ENCODE measurements at regions not wholly inside any gene's neighbourhood (a gene's known extent, or its start where the extent isn't known, plus 50 kb on each side); places are given as distances from the start of the nearest gene placed in this dataset.

DNA sequence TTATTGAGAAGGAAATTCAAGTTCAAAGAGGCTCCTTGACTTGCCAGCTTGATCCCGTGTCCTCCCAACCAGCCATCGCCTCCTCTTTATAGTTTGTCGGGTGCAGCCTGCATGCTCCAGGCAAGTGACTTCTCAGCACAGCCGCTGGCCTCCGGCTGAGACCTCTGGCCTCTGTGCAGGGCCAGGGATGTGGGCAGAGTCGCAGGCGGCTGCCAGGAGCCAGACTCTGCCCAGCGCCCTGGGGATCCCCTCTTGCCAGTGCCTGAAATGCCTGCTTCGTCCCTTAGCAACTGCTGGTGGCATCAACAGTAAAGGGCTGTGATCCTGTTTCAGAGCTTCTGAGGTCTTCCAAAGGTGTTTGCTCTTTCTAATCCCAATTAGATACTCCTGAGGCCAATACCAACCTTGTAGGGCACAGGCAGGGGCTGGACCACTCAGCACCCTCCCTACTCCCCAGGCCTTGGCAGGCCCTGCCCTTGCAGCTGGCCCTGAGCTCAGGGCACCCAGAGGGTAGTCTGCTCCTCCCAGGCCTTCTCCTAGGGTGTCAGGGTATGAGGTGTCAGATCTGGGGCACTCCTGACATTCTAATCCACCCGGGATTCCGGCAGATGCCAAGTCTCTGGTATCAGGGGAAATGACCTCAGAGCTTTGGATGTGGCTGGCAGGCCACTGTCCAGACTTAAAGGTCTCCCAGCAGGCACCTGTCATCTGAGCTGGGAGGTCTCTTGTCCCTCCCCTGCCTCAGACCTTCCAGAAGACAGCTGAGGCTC, 68.0 kb upstream of the SIAH1 start:
- Histone ChIP-seq H3K36me3 (ENCODE audit: control insufficient read depth, insufficient read depth, low read length) (no peaks in the 10 kb centered on the region), H3K27ac (ENCODE audit: insufficient read depth, low read depth, low read length, poor library complexity, severe bottlenecking) (no peak overlapping the region), H3K4me1 (ENCODE audit: control insufficient read depth, insufficient read depth, low read length) (no peaks in the 10 kb centered on the region), H3K4me3 (ENCODE audit: insufficient read depth, low read depth, low read length) (no peak overlapping the region), H3K27me3 (ENCODE audit: control insufficient read depth, insufficient read depth, low read length, poor library complexity, severe bottlenecking) (no peaks in the 10 kb centered on the region), H3K9me3 (ENCODE audit: control insufficient read depth, low read length) (no peaks in the 10 kb centered on the region)
- WGBS, 2 experiments: 89 to 91% methylated on average over 11 of the region's 11 CpGs

DNA sequence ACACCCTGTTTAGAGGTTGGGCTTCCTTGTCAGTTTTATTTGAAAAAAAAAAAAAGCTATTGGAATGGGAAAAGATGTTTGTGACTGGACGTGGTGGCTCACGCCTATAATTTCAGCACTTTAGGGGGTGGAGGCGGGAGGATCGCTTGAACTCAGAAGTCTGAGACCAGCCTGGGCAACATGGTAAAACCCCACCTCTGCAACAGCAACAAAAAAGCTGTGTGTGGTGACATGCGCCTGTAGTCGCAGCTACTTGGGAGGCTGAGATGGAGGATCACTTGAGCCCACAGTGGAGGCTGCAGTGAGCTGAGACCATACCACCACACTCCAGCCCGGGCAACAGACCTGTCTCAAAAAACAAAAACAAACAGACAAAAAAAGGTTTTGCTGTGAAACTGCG, 66.1 kb upstream of the SIAH1 start:
- Histone ChIP-seq H3K4me1 (ENCODE audit: control insufficient read depth, insufficient read depth, low read length) (peaks cover 6% of the 10 kb centered on the region), H3K4me3 (ENCODE audit: insufficient read depth, low read depth, low read length) (no peak overlapping the region), H3K27ac (ENCODE audit: insufficient read depth, low read depth, low read length, poor library complexity, severe bottlenecking) (no peak overlapping the region), H3K9me3 (ENCODE audit: control insufficient read depth, low read length) (no peaks in the 10 kb centered on the region), H3K36me3 (ENCODE audit: control insufficient read depth, insufficient read depth, low read length) (no peaks in the 10 kb centered on the region), H3K27me3 (ENCODE audit: control insufficient read depth, insufficient read depth, low read length, poor library complexity, severe bottlenecking) (no peaks in the 10 kb centered on the region)
- 94 to 95% methylated on average over 8 of the region's 8 CpGs for WGBS, 2 experiments

DNA sequence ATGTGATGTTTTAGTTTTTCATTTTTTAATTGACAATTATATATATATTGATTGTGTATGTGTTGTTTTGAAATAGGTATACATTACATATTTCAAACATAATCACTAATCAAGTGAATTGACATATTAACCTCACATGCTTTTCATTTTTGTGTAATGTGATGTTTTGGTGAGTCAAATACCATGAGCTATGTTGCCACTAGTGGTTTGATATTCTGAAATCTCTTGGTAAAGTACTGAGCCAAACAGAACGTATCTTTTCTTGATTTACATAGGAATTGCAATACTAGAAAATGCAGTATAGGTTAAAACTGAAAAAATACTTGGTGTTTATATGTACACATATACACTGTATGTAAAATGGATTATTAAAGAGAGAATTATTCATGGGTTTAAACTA, 65.2 kb upstream of the SIAH1 start:
- H3K27ac ChIP-seq (ENCODE audit: insufficient read depth, low read depth, low read length, poor library complexity, severe bottlenecking): no peak overlapping the region
- no peak overlapping the region for H3K4me3 ChIP-seq (ENCODE audit: insufficient read depth, low read depth, low read length)
- no peaks in the 10 kb centered on the region for H3K36me3 ChIP-seq (ENCODE audit: control insufficient read depth, insufficient read depth, low read length)
- H3K4me1 ChIP-seq (ENCODE audit: control insufficient read depth, insufficient read depth, low read length): peaks cover 8% of the 10 kb centered on the region
- 57 to 60% methylated on average over 1 of the region's 1 CpG for WGBS, 2 experiments
- no peaks in the 10 kb centered on the region for H3K27me3 ChIP-seq (ENCODE audit: control insufficient read depth, insufficient read depth, low read length, poor library complexity, severe bottlenecking)
- no peaks in the 10 kb centered on the region for H3K9me3 ChIP-seq (ENCODE audit: control insufficient read depth, low read length)

DNA sequence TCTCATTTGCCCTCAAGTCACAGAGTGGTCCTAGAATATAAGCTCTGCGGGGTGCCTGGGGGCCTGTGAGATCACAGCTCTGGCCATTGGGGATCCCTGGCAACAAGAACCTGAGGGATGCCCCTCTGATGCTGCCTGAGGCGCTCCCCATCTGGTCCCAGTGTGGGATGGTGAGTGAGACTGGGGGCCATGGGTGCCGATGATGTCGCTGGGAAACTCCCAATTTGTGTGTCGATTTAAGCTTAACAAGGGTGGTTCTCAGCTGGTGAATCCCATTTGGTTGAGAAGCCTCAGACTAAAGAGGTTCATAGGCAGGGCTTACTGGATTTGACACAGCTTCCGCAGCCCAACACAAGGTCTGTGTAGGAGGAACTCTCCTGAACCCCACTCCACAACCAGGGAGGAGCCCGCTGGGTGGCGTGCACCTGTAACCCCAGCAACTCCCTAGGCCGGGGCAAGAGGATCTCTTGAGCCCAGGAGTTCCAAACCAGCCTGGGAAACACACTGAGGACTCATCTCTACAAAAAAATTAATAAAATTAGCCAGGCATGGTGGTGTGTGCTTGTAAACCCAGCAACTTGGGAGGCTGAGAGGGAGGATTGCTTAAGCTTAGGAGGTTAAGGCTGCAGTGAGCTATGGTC, 63.7 kb upstream of the SIAH1 start:
- 93 to 94% methylated on average over 9 of the region's 9 CpGs for WGBS, 2 experiments
- no peaks in the 10 kb centered on the region for H3K9me3 ChIP-seq (ENCODE audit: control insufficient read depth, low read length)
- H3K4me3 ChIP-seq (ENCODE audit: insufficient read depth, low read depth, low read length): no peak overlapping the region
- no peak overlapping the region for H3K27ac ChIP-seq (ENCODE audit: insufficient read depth, low read depth, low read length, poor library complexity, severe bottlenecking)
- no peaks in the 10 kb centered on the region for H3K27me3 ChIP-seq (ENCODE audit: control insufficient read depth, insufficient read depth, low read length, poor library complexity, severe bottlenecking)
- peaks cover 15% of the 10 kb centered on the region for H3K4me1 ChIP-seq (ENCODE audit: control insufficient read depth, insufficient read depth, low read length)
- no peaks in the 10 kb centered on the region for H3K36me3 ChIP-seq (ENCODE audit: control insufficient read depth, insufficient read depth, low read length)

DNA sequence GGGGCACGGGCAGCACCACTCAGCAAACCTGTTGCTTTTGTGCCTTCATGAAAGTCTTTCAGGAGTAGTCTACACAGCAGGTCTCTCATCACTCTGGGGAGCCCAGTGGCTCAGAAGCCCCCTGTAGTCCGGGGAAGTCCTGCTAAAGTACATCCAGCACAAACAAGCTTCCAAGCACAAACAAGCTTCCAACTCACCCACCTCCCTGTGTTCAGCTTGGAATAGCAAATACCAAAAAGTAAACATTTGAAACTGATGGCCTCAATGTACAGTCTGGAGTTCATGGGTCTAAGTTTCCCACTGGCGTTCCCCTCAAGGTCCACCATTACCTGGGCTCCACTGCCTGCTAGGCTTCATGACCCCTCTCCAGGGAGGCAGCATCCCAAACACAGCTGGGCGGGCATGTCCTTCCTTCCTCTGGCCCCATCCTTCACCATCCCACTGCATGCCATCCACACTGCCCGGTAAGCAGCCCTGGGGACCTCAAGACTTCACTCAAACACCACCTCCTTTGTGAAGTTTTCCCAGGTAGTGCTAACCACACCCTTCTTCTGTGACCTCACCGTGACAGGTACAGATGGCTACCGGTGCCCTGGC, 62.8 kb upstream of the SIAH1 start:
- H3K27me3 ChIP-seq (ENCODE audit: control insufficient read depth, insufficient read depth, low read length, poor library complexity, severe bottlenecking): no peaks in the 10 kb centered on the region
- H3K36me3 ChIP-seq (ENCODE audit: control insufficient read depth, insufficient read depth, low read length): no peaks in the 10 kb centered on the region
- H3K4me1 ChIP-seq (ENCODE audit: control insufficient read depth, insufficient read depth, low read length): peaks cover 15% of the 10 kb centered on the region
- no peak overlapping the region for H3K27ac ChIP-seq (ENCODE audit: insufficient read depth, low read depth, low read length, poor library complexity, severe bottlenecking)
- 84 to 87% methylated on average over 7 of the region's 7 CpGs for WGBS, 2 experiments
- H3K4me3 ChIP-seq (ENCODE audit: insufficient read depth, low read depth, low read length): no peak overlapping the region
- H3K9me3 ChIP-seq (ENCODE audit: control insufficient read depth, low read length): no peaks in the 10 kb centered on the region

DNA sequence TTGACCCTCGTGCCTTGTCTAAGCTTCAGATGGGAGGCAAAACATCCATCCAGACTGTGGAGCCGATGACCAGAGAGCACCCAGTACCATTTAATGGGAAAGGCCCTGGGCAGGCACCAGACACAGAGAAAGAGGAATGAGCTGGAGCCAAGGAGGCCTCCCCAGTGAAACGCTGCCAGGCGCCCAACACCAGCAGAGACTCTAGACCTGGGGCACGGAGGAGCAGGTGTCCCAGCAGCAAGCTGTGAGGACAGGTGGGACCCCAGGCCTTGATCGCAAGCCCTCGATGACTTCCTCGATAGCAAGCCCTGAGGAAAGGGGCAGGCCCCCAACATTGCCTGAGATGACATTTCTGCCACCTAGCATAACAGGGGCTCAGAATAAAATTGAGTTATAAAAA, 62.2 kb upstream of the SIAH1 start:
- Histone ChIP-seq H3K9me3 (ENCODE audit: control insufficient read depth, low read length) (no peaks in the 10 kb centered on the region), H3K36me3 (ENCODE audit: control insufficient read depth, insufficient read depth, low read length) (no peaks in the 10 kb centered on the region), H3K27me3 (ENCODE audit: control insufficient read depth, insufficient read depth, low read length, poor library complexity, severe bottlenecking) (no peaks in the 10 kb centered on the region), H3K27ac (ENCODE audit: insufficient read depth, low read depth, low read length, poor library complexity, severe bottlenecking) (no peak overlapping the region), H3K4me3 (ENCODE audit: insufficient read depth, low read depth, low read length) (no peak overlapping the region), H3K4me1 (ENCODE audit: control insufficient read depth, insufficient read depth, low read length) (peaks cover 15% of the 10 kb centered on the region)
- WGBS, 2 experiments: 96% methylated on average over 8 of the region's 8 CpGs

DNA sequence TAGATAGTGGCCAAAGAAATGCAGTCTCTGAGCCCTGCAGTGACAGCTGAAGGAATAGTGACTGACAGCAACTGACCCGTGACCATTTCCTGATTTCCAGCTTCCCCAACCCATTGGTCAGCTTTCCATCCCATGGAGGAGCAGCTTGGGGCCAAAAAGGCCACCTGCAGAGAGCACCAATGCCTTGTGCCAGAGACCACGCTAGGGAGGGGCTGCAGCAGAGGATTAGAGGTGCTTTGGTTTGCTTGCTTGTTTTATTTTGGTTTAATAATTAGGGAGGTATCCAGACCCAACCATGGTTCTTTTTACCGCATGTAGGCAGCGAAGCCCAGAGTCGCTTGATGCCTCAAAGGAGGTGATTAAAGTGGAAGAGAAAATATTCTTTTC, 61.3 kb upstream of the SIAH1 start:
- WGBS, 2 experiments: 58 to 62% methylated on average over 5 of the region's 5 CpGs
- Histone ChIP-seq H3K4me3 (ENCODE audit: insufficient read depth, low read depth, low read length) (no peak overlapping the region), H3K27ac (ENCODE audit: insufficient read depth, low read depth, low read length, poor library complexity, severe bottlenecking) (no peak overlapping the region), H3K9me3 (ENCODE audit: control insufficient read depth, low read length) (no peaks in the 10 kb centered on the region), H3K36me3 (ENCODE audit: control insufficient read depth, insufficient read depth, low read length) (no peaks in the 10 kb centered on the region), H3K4me1 (ENCODE audit: control insufficient read depth, insufficient read depth, low read length) (peaks cover 15% of the 10 kb centered on the region), H3K27me3 (ENCODE audit: control insufficient read depth, insufficient read depth, low read length, poor library complexity, severe bottlenecking) (no peaks in the 10 kb centered on the region)

DNA sequence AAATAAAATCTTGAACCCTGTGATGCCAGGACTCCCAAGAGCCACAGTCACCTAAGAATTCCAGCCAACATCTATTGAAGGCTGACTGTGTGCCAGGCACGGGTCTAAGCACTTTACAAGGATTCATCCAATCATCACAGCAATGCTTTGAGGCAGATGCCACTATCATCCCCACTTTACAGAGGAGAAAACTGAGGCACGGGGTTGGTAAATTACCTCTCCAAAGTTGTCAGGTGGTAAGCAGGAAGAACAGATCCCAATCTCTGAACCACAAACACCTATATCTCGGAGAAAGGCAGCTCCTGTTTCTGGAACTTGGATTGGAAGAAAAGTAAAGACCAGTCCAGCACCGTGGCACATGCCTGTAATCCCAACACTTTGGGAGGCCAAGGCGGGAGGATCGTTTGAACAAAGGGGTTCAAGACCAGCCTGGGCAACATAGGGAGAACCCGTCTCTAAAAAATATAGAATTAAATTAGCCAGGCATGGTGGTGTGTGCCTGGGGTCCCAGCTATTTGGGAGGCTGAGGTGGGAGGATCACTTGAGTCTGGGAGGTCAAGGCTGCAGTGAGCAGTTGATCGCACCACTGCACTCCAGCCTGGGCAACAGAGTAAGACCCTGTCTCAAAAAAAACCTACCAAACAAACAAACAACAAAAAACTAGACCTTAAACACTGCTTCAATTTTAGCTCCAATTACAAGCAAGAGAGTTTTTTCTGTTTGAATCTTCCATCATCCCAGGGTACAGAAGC, 60.7 kb upstream of the SIAH1 start:
- H3K27me3 ChIP-seq (ENCODE audit: control insufficient read depth, insufficient read depth, low read length, poor library complexity, severe bottlenecking): no peaks in the 10 kb centered on the region
- no peak overlapping the region for H3K27ac ChIP-seq (ENCODE audit: insufficient read depth, low read depth, low read length, poor library complexity, severe bottlenecking)
- peaks cover 15% of the 10 kb centered on the region for H3K4me1 ChIP-seq (ENCODE audit: control insufficient read depth, insufficient read depth, low read length)
- no peak overlapping the region for H3K4me3 ChIP-seq (ENCODE audit: insufficient read depth, low read depth, low read length)
- no peaks in the 10 kb centered on the region for H3K36me3 ChIP-seq (ENCODE audit: control insufficient read depth, insufficient read depth, low read length)
- no peaks in the 10 kb centered on the region for H3K9me3 ChIP-seq (ENCODE audit: control insufficient read depth, low read length)
- WGBS, 2 experiments: 93 to 94% methylated on average over 8 of the region's 8 CpGs

DNA sequence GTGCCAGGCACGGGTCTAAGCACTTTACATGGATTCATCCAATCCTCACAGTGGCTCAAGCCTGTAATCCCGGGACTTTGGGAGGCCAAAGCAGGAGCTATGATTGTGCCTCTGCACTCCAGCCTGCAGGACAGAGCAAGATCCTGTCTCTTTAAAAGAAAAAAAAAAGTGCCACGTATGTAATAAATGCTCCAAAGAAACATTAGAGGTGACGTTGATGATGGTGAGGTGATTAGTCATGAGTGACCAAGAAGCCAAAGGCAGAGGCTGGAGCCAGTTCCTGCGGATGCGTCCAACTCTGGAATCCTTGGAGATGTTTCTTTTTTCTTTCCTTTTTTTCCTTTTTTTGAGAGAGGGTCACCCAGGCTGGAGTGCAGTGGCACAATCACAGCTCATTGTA, 59.4 kb upstream of the SIAH1 start:
- Histone ChIP-seq H3K9me3 (ENCODE audit: control insufficient read depth, low read length) (no peaks in the 10 kb centered on the region), H3K27ac (ENCODE audit: insufficient read depth, low read depth, low read length, poor library complexity, severe bottlenecking) (peak overlapping the region; percentile 8), H3K27me3 (ENCODE audit: control insufficient read depth, insufficient read depth, low read length, poor library complexity, severe bottlenecking) (no peaks in the 10 kb centered on the region), H3K4me3 (ENCODE audit: insufficient read depth, low read depth, low read length) (no peak overlapping the region), H3K36me3 (ENCODE audit: control insufficient read depth, insufficient read depth, low read length) (no peaks in the 10 kb centered on the region), H3K4me1 (ENCODE audit: control insufficient read depth, insufficient read depth, low read length) (peaks cover 15% of the 10 kb centered on the region)
- WGBS, 2 experiments: 88 to 91% methylated on average over 6 of the region's 6 CpGs

DNA sequence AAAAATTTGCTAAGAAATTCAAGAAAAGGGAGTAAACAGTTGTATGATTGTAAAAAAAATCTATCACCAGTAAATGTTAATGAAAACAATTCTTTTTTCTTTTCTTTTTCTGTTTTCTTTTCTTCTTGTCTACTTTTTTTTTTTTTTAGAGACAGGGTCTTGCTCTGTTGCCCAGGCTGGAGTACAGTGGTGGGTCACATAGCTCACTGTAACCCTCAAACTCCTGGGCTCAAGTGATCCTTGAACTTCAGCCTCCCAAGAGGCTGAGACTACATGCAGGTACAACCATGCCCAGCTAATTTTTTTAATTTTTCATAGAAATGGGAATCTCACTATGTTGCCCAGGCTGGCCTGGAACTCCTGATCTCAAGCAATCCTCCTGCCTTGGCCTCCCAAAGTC, 57.2 kb upstream of the SIAH1 start:
- Histone ChIP-seq H3K27me3 (ENCODE audit: control insufficient read depth, insufficient read depth, low read length, poor library complexity, severe bottlenecking) (no peaks in the 10 kb centered on the region), H3K9me3 (ENCODE audit: control insufficient read depth, low read length) (no peaks in the 10 kb centered on the region), H3K36me3 (ENCODE audit: control insufficient read depth, insufficient read depth, low read length) (no peaks in the 10 kb centered on the region), H3K4me1 (ENCODE audit: control insufficient read depth, insufficient read depth, low read length) (peaks cover 15% of the 10 kb centered on the region), H3K27ac (ENCODE audit: insufficient read depth, low read depth, low read length, poor library complexity, severe bottlenecking) (no peak overlapping the region), H3K4me3 (ENCODE audit: insufficient read depth, low read depth, low read length) (no peak overlapping the region)

Data from ectodermal cell (in vitro differentiated cells).